IMR-90 (cell line): ENCODE measurements at regions not wholly inside any gene's neighbourhood (a gene's known extent, or its start where the extent isn't known, plus 50 kb on each side); places are given as distances from the start of the nearest gene placed in this dataset.

Experiments
- ATAC-seq: fragments of 200-7000 bp; cut with Tn5 transposase; 2 replicates; pipeline ENCODE4 v1.9.1; 2020; ENCODE audit warnings: low read depth, mild to moderate bottlenecking, moderate library complexity
- BruUV-seq: library from RNA; stranded (reverse); fragments of 400-500 nt; replicated peaks from 2 replicates; lab custom pipeline; 2021; lab: Mats Ljungman, UMichigan
- CTCF ChIA-PET: fragments of 300-600 bp; formaldehyde crosslinking; extraction: SDS; loops from one replicate; lab custom pipeline; 2021; ENCODE audit warnings: antibody characterized with exemption; lab: Yijun Ruan, JAX
- POLR2A ChIA-PET: fragments of 300-600 bp; sonication (Branson Sonifier 250); formaldehyde crosslinking; loops from one replicate; lab custom pipeline; 2022; ENCODE audit warnings: antibody characterized with exemption; ENCODE audit not compliant: unreplicated experiment; lab: Charles Lee
- DNase-seq: peaks from one replicate; pipeline ENCODE4 v3.0.0; 2013
- H2AFZ ChIP-seq: replicated peaks from 2 replicates; pipeline ENCODE3; 2013; ENCODE audit warnings: low read length, mild to moderate bottlenecking; ENCODE audit not compliant: poor library complexity
- H2AK5ac ChIP-seq: 2 replicates; pipeline ENCODE4 v1.6.1; 2013; ENCODE audit warnings: low read depth, low read length, inconsistent platforms
- H2AK9ac ChIP-seq: replicated peaks from 2 replicates; pipeline ENCODE3; 2013; ENCODE audit warnings: mild to moderate bottlenecking, low read depth, low read length, moderate library complexity; ENCODE audit not compliant: poor library complexity
- H2BK120ac ChIP-seq: 2 replicates; pipeline ENCODE4 v1.6.1; 2013; ENCODE audit warnings: low read depth, low read length, inconsistent platforms
- H2BK15ac ChIP-seq: 3 replicates; pipeline ENCODE4 v1.6.1; 2013; ENCODE audit warnings: low read depth, low read length, inconsistent platforms
- H2BK20ac ChIP-seq: 2 replicates; pipeline ENCODE4 v1.6.1; 2013; ENCODE audit warnings: low read depth, mild to moderate bottlenecking, inconsistent platforms, low read length, moderate library complexity
- H2BK5ac ChIP-seq: 2 replicates; pipeline ENCODE4 v1.6.1; 2013; ENCODE audit warnings: mild to moderate bottlenecking, low read depth, low read length, inconsistent platforms; ENCODE audit not compliant: poor library complexity, severe bottlenecking
- H3K14ac ChIP-seq: replicated peaks from 2 replicates; pipeline ENCODE4 v1.6.1; 2013; ENCODE audit warnings: low read depth, low read length, inconsistent platforms
- H3K18ac ChIP-seq: 2 replicates; pipeline ENCODE4 v1.6.1; 2013; ENCODE audit warnings: low read depth, low read length, control low read depth
- H3K23ac ChIP-seq: 2 replicates; pipeline ENCODE4 v1.6.1; 2013; ENCODE audit warnings: low read depth, low read length, inconsistent platforms
- H3K27ac ChIP-seq: 2 replicates; pipeline ENCODE4 v1.5.1; 2013; ENCODE audit warnings: mild to moderate bottlenecking, control low read depth, low read length; ENCODE audit not compliant: insufficient read depth
- H3K27me3 ChIP-seq: 2 replicates; pipeline ENCODE4 v1.6.1; 2013; ENCODE audit warnings: low read length; ENCODE audit not compliant: control insufficient read depth, insufficient read depth
- H3K36me3 ChIP-seq: 2 replicates; pipeline ENCODE4 v1.6.1; 2013; ENCODE audit warnings: low read length, mixed read lengths; ENCODE audit not compliant: control insufficient read depth, insufficient read depth
- H3K4ac ChIP-seq: 2 replicates; pipeline ENCODE4 v1.6.1; 2013; ENCODE audit warnings: low read depth, low read length, inconsistent platforms
- H3K4me1 ChIP-seq: 2 replicates; pipeline ENCODE4 v1.6.1; 2013; ENCODE audit warnings: low read length, mixed read lengths; ENCODE audit not compliant: control insufficient read depth, insufficient read depth
- H3K4me2 ChIP-seq: 2 replicates; pipeline ENCODE4 v1.6.1; 2013; ENCODE audit warnings: low read depth, mild to moderate bottlenecking, control low read depth, low read length, moderate library complexity
- H3K4me3 ChIP-seq: 2 replicates; pipeline ENCODE4 v1.5.1; 2013; ENCODE audit warnings: low read depth, mild to moderate bottlenecking, control low read depth, low read length, moderate library complexity; ENCODE audit not compliant: insufficient read depth
- H3K56ac ChIP-seq: 2 replicates; pipeline ENCODE4 v1.6.1; 2013; ENCODE audit warnings: low read length, inconsistent platforms; ENCODE audit not compliant: insufficient read depth; ENCODE audit errors: extremely low read depth
- H3K79me1 ChIP-seq, 2 experiments: 2 replicates each; pipeline ENCODE4 v1.6.1; 2013; ENCODE audit warnings: low read length in 2 of 2, inconsistent platforms in 1 of 2, low read depth in 1 of 2
- H3K9ac ChIP-seq: 2 replicates; pipeline ENCODE4 v1.6.1; 2013; ENCODE audit warnings: low read depth, low read length, control low read depth
- H3K9me1 ChIP-seq: 2 replicates; pipeline ENCODE4 v1.6.1; 2013; ENCODE audit warnings: low read length, inconsistent platforms; ENCODE audit not compliant: insufficient read depth
- H3K9me3 ChIP-seq: 2 replicates; pipeline ENCODE4 v1.6.1; 2013; ENCODE audit warnings: low read length; ENCODE audit not compliant: control insufficient read depth, insufficient read depth
- H4K20me1 ChIP-seq: 2 replicates; pipeline ENCODE4 v1.6.1; 2013; ENCODE audit warnings: low read length, inconsistent platforms; ENCODE audit not compliant: insufficient read depth
- H4K5ac ChIP-seq: 2 replicates; pipeline ENCODE4 v1.6.1; 2013; ENCODE audit warnings: mild to moderate bottlenecking, low read depth, low read length, control low read depth
- H4K8ac ChIP-seq, 2 experiments: 2 replicates each; pipeline ENCODE4 v1.6.1; 2013; ENCODE audit warnings: low read depth in 2 of 2, low read length in 2 of 2, control low read depth in 1 of 2, inconsistent platforms in 1 of 2
- H4K91ac ChIP-seq: 2 replicates; pipeline ENCODE4 v1.6.1; 2013; ENCODE audit warnings: low read depth, low read length, inconsistent platforms; ENCODE audit not compliant: insufficient read depth
- CEBPB ChIP-seq: IDR thresholded peaks from 2 replicates; pipeline ENCODE4 v1.6.1; 2012; ENCODE audit warnings: low read depth, low read length, improper control_type of control experiment
- CHD1 ChIP-seq: IDR thresholded peaks from 2 replicates; pipeline ENCODE4 v1.6.1; 2012; ENCODE audit warnings: low read depth, low read length, improper control_type of control experiment
- CTCF ChIP-seq: conservative IDR thresholded peaks from 2 replicates; pipeline ENCODE4 v1.5.1; 2012; ENCODE audit warnings: mild to moderate bottlenecking, low read depth, low read length, improper control_type of control experiment
- ELK1 ChIP-seq: fragments of 150-350 bp; IDR thresholded peaks from 2 replicates; pipeline ENCODE4 v1.6.1; 2016; ENCODE audit warnings: low read depth, mild to moderate bottlenecking, low read length, moderate library complexity, borderline replicate concordance
- FOS ChIP-seq: fragments of 150-350 bp; IDR thresholded peaks from 2 replicates; pipeline ENCODE4 v1.6.1; 2016; ENCODE audit warnings: low read depth, low read length
- MAFK ChIP-seq: IDR thresholded peaks from 2 replicates; pipeline ENCODE4 v1.6.1; 2012; ENCODE audit warnings: low read depth, low read length, improper control_type of control experiment
- MAZ ChIP-seq: IDR thresholded peaks from 2 replicates; pipeline ENCODE4 v1.6.1; 2012; ENCODE audit warnings: low read depth, mild to moderate bottlenecking, low read length, improper control_type of control experiment, moderate library complexity, borderline replicate concordance
- MXI1 ChIP-seq: IDR thresholded peaks from 2 replicates; pipeline ENCODE4 v1.6.1; 2012; ENCODE audit warnings: low read depth, mild to moderate bottlenecking, low read length, moderate library complexity, borderline replicate concordance
- NFE2L2 ChIP-seq: fragments of 150-350 bp; IDR thresholded peaks from 2 replicates; pipeline ENCODE4 v1.6.1; 2016; ENCODE audit warnings: low read depth, mild to moderate bottlenecking, low read length
- POLR2A ChIP-seq: IDR thresholded peaks from 2 replicates; pipeline ENCODE4 v1.6.1; 2012; ENCODE audit warnings: mild to moderate bottlenecking, low read depth, low read length
- RAD21 ChIP-seq: IDR thresholded peaks from 2 replicates; pipeline ENCODE4 v1.6.1; 2012; ENCODE audit warnings: low read length, improper control_type of control experiment
- RCOR1 ChIP-seq: IDR thresholded peaks from 2 replicates; pipeline ENCODE4 v1.6.1; 2012; ENCODE audit warnings: mild to moderate bottlenecking, low read length, improper control_type of control experiment; ENCODE audit not compliant: insufficient replicate concordance
- RFX5 ChIP-seq: IDR thresholded peaks from 2 replicates; pipeline ENCODE4 v1.8.0; 2012; ENCODE audit warnings: low read depth, mild to moderate bottlenecking, low read length, moderate library complexity
- SMC3 ChIP-seq: fragments of 150-350 bp; IDR thresholded peaks from 2 replicates; pipeline ENCODE4 v1.6.1; 2016; ENCODE audit warnings: low read depth, mild to moderate bottlenecking, antibody characterized with exemption, low read length, moderate library complexity
- USF2 ChIP-seq: fragments of 150-350 bp; IDR thresholded peaks from 2 replicates; pipeline ENCODE4 v1.6.1; 2017; ENCODE audit warnings: mild to moderate bottlenecking, antibody characterized with exemption, low read length, low read depth
- WGBS, 2 experiments: methylation state at CpG; one replicate each; pipeline versions ENCODE4 v1.1.5 to v1.1.7; 2013; ENCODE audit warnings: missing lambda C conversion rate in 2 of 2; ENCODE audit not compliant: insufficient read length in 1 of 2; ENCODE audit errors: extremely low coverage in 2 of 2; 5-methylcytosine and 5-hydroxymethylcytosine counted together
- dilution Hi-C: fragments of 300-500 bp; cut with HindIII; formaldehyde crosslinking; loops from one replicate; pipeline ENCODE4 v1.14.3; 2018; ENCODE audit warnings: low sequenced_read_pairs; ENCODE audit not compliant: unreplicated experiment
- in situ Hi-C: fragments of 300-500 bp; cut with MboI; formaldehyde crosslinking; loops from 3 replicates; pipeline ENCODE4 v1.14.3; 2019; ENCODE audit warnings: low sequenced_read_pairs, inconsistent platforms, mixed read lengths
- intact Hi-C: fragments of 100-400 bp; cut with micrococcal nuclease; formaldehyde crosslinking; loops from 2 replicates; pipeline ENCODE4 v1.10.0; 2022

GRCh38 chr6:103036846-103037245 lies 1643.3 kb downstream of the GRIK2 start:
- Histone ChIP-seq H3K36me3 (no peaks in the 10 kb centered on the region), H2BK120ac (no peak overlapping the region), H3K4me2 (no peak overlapping the region), H4K8ac (no peak overlapping the region), H2BK20ac (no peak overlapping the region), H2BK5ac (no peak overlapping the region), H3K27me3 (no peaks in the 10 kb centered on the region), H3K4me3 (no peak overlapping the region), H4K20me1 (no peaks in the 10 kb centered on the region), H3K23ac (no peak overlapping the region), H3K27ac (no peak overlapping the region), H3K56ac (no peak overlapping the region), H3K14ac (no peak overlapping the region), H3K9ac (no peak overlapping the region), H3K79me1 (no peaks in the 10 kb centered on the region), H3K18ac (no peak overlapping the region), H3K9me1 (no peaks in the 10 kb centered on the region), H2AK9ac (no peak overlapping the region), H3K4me1 (no peaks in the 10 kb centered on the region), H2AK5ac (no peak overlapping the region), H3K9me3 (peaks cover 5% of the 10 kb centered on the region; the same call in 1 of the 2 replicates), H2BK15ac (no peak overlapping the region), H4K5ac (no peak overlapping the region), H2AFZ (no peak overlapping the region), H4K91ac (no peak overlapping the region), H3K4ac (no peak overlapping the region)
- CTCF ChIA-PET = no interaction called here
- DNase-seq (no peak), ATAC-seq (no peak)
- WGBS, 2 experiments = no CpG with 5 or more reads among the region's 2 CpGs
- dilution Hi-C loops = no loop called here
- intact Hi-C loops = no loop called here
- no peak for TF ChIP-seq CEBPB
- TF ChIP-seq CHD1 = no peak
- no peak for TF ChIP-seq FOS
- TF ChIP-seq NFE2L2 = no peak
- TF ChIP-seq RFX5 = no peak
- TF ChIP-seq MAFK = no peak
- TF ChIP-seq SMC3 = no peak
- no peak for TF ChIP-seq ELK1
- no peak for TF ChIP-seq POLR2A
- no peak for TF ChIP-seq MAZ
- no peak for TF ChIP-seq CTCF
- TF ChIP-seq RAD21 = no peak
- no peak for TF ChIP-seq RCOR1
- no peak for TF ChIP-seq MXI1
- no peak for TF ChIP-seq USF2
- in situ Hi-C loops = no loop called here
- POLR2A ChIA-PET = no interaction called here
- BruUV-seq = no TSS peak
